Vagina (tissue), 2 donors: ENCODE measurements at regions not wholly inside any gene's neighbourhood (a gene's known extent, or its start where the extent isn't known, plus 50 kb on each side); places are given as distances from the start of the nearest gene placed in this dataset.

Source experiments
- POLR2A ChIP-seq, 2 donors: fragments of 450-650 bp; IDR thresholded peaks; one replicate each; pipeline ENCODE4 v1.6.1; 2017; ENCODE audit warnings: antibody characterized with exemption in 2 of 2, mild to moderate bottlenecking in 2 of 2, moderate library complexity in 2 of 2
- TF ChIP-seq, protein P1 (sequence below), 3 experiments: fragments of 450-650 bp in 2 of 3; fragments of 200-600 bp in 1 of 3; sonication (generic) in 1 of 3; IDR thresholded peaks; one replicate each; pipeline ENCODE4 v1.5.1; 2017 to 2019; ENCODE audit warnings: antibody characterized with exemption in 3 of 3, mild to moderate bottlenecking in 2 of 3, moderate library complexity in 2 of 3

DNA sequence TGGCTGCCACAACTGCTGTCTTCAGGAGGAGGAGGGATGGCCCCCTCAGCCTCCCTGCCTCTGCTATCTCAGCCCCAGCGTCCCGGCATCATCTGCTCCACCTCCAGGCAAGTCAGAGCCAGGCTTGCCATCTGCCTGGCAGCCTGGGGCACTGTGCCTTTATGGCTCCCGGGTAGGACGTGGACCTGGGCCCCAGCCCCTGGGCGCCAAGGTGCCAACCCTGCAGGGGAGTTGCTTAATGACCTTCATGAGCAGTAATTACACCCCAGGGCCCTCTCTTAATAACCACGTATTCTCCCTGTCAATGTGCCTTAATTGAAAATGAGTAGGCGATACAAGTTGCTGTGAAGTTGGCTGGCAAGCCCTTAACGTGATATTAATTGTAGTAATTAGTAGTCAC, 122.1 kb upstream of the MLN start:
- TF ChIP-seq, protein P1, sequence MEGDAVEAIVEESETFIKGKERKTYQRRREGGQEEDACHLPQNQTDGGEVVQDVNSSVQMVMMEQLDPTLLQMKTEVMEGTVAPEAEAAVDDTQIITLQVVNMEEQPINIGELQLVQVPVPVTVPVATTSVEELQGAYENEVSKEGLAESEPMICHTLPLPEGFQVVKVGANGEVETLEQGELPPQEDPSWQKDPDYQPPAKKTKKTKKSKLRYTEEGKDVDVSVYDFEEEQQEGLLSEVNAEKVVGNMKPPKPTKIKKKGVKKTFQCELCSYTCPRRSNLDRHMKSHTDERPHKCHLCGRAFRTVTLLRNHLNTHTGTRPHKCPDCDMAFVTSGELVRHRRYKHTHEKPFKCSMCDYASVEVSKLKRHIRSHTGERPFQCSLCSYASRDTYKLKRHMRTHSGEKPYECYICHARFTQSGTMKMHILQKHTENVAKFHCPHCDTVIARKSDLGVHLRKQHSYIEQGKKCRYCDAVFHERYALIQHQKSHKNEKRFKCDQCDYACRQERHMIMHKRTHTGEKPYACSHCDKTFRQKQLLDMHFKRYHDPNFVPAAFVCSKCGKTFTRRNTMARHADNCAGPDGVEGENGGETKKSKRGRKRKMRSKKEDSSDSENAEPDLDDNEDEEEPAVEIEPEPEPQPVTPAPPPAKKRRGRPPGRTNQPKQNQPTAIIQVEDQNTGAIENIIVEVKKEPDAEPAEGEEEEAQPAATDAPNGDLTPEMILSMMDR (IDR thresholded peaks at IDR 0.05), result no peak
- no peak for TF ChIP-seq POLR2A (IDR thresholded peaks at IDR 0.05)
